NCI-H2196 (cell line): ENCODE measurements at regions not wholly inside any gene's neighbourhood (a gene's known extent, or its start where the extent isn't known, plus 50 kb on each side); places are given as distances from the start of the nearest gene placed in this dataset.

ENCODE experiments used
- DNase-seq: peaks from one replicate; lab custom pipeline; 2025; ENCODE audit not compliant: unreplicated experiment; lab: John Stamatoyannopoulos, UW

- no peak for DNase-seq
Observed at GRCh38 chr2:33859176-33859575, 260.1 kb upstream of the FAM98A start.

- DNase-seq: no peak
Observed at GRCh38 chr2:33848486-33848885, 249.4 kb upstream of the FAM98A start.

GRCh38 chr2:33839791-33840190 lies 240.7 kb upstream of the FAM98A start:
- no peak for DNase-seq

GRCh38 chr2:33836628-33837027 lies 237.5 kb upstream of the FAM98A start:
- no peak for DNase-seq

GRCh38 chr2:33835911-33836310 lies 236.8 kb upstream of the FAM98A start:
- DNase-seq: no peak

GRCh38 chr2:33822964-33823363 lies 223.9 kb upstream of the FAM98A start:
- DNase-seq: no peak

- no peak for DNase-seq
Observed at GRCh38 chr2:33812707-33813106, 213.6 kb upstream of the FAM98A start.

- DNase-seq: no peak
Observed at GRCh38 chr2:33810046-33810835, 211.1 kb upstream of the FAM98A start.

- DNase-seq: no peak
Observed at GRCh38 chr2:33806041-33806440, 206.9 kb upstream of the FAM98A start.

GRCh38 chr2:33804155-33804554 lies 205.1 kb upstream of the FAM98A start:
- no peak for DNase-seq

GRCh38 chr2:33796511-33796910 lies 197.4 kb upstream of the FAM98A start:
- DNase-seq: no peak

- DNase-seq: no peak
Observed at GRCh38 chr2:33791625-33792024, 192.5 kb upstream of the FAM98A start.

- DNase-seq: no peak
Observed at GRCh38 chr2:33788044-33788443, 188.9 kb upstream of the FAM98A start.

GRCh38 chr2:33786881-33787280 lies 187.8 kb upstream of the FAM98A start:
- no peak for DNase-seq

GRCh38 chr2:33785201-33786106 lies 186.4 kb upstream of the FAM98A start:
- DNase-seq: no peak

- DNase-seq: no peak
Observed at GRCh38 chr2:33784488-33784887, 185.4 kb upstream of the FAM98A start.

GRCh38 chr2:33782395-33783230 lies 183.5 kb upstream of the FAM98A start:
- no peak for DNase-seq

- no peak for DNase-seq
Observed at GRCh38 chr2:33777786-33778185, 178.7 kb upstream of the FAM98A start.

- no peak for DNase-seq
Observed at GRCh38 chr2:33775306-33775705, 176.2 kb upstream of the FAM98A start.

- DNase-seq: no peak
Observed at GRCh38 chr2:33770023-33770422, 170.9 kb upstream of the FAM98A start.

- no peak for DNase-seq
Observed at GRCh38 chr2:33766175-33766574, 167.1 kb upstream of the FAM98A start.
